ENCODE measurements at regions not wholly inside any gene's neighbourhood (a gene's known extent, or its start where the extent isn't known, plus 50 kb on each side); places are given as distances from the start of the nearest gene placed in this dataset.
A peak's percentile ranks its signal among the peaks of the same experiment; 100 is the strongest.

DNA sequence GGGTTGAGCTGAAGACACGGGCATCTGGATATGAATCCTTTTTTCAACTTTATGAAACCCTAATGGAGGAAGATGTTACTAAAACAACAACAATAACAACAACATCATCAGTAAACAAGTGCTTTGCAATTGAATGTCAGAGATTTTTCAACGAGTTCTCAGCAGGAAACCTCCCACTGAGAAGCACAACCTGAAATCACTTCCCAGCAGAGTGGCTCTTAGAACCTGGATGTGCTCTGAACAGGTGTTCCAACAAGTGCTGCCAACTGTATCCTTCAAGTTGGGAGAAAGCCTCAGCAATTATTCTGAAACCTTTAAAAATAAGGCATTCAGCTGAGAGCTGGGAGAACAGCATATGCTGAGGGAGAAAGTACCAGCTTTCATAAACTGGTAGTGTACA, 1622.7 kb upstream of the CELF4 start:
- ChIA-PET CTCF (ENCODE audit: partially characterized antibody) (interaction anchor here (0.5 kb wide), 1 partner anchor 28 kb away, joined by 4 read pairs; no protein-coding TSS in a partner anchor), POLR2A (ENCODE audit: partially characterized antibody) (no interaction called here)
- Histone ChIP-seq H2BK20ac (ENCODE audit: low read length) (no peak overlapping the region), H4K5ac (ENCODE audit: insufficient read length, low read depth, low read length) (no peak overlapping the region), H2BK5ac (ENCODE audit: low read depth, low read length) (no peak overlapping the region), H3K14ac (ENCODE audit: insufficient read length) (no peak overlapping the region), H3K4me1 (replicated peaks in 1 of 4; ENCODE audit: control insufficient read depth in 3 of 4, insufficient read depth in 4 of 4, low read length in 3 of 4) (peaks cover 0 to 3% (median 0%) of the 10 kb centered on the region in 4 experiments; a peak in 1 of 7 replicates), H3K4ac (replicated peaks; ENCODE audit: insufficient read length, low read depth, low read length) (no peak overlapping the region), H3K27ac (ENCODE audit: low read depth, low read length) (no peak overlapping the region), H2AK5ac (ENCODE audit: low read depth, low read length) (no peak overlapping the region), H2BK12ac (ENCODE audit: low read depth, low read length) (no peak overlapping the region), H3K56ac (replicated peaks; ENCODE audit: insufficient read length, low read depth, low read length) (no peak overlapping the region), H3K36me3 (ENCODE audit: control insufficient read depth in 2 of 4, insufficient read depth in 4 of 4, low read length in 3 of 4) (no peaks in the 10 kb centered on the region), H2BK15ac (ENCODE audit: low read length) (no peak overlapping the region), H3K79me1 (ENCODE audit: low read depth, low read length) (no peaks in the 10 kb centered on the region), H4K20me1 (replicated peaks in 1 of 2; ENCODE audit: control insufficient read depth in 1 of 2, insufficient read depth in 2 of 2, low read length in 2 of 2) (no peaks in the 10 kb centered on the region), H3K4me2 (ENCODE audit: insufficient read depth in 1 of 2, low read depth in 2 of 2, low read length in 2 of 2) (no peak overlapping the region), H3K4me3 (ENCODE audit: extremely low read depth in 1 of 4, insufficient read depth in 2 of 4, low read depth in 3 of 4, low read length in 4 of 4) (no peak overlapping the region), H3K23me2 (ENCODE audit: low read depth, low read length) (no peaks in the 10 kb centered on the region), H3K9ac (replicated peaks in 1 of 4; ENCODE audit: extremely low read depth in 1 of 4, low read depth in 3 of 4, low read length in 3 of 4) (no peak overlapping the region), H2BK120ac (replicated peaks; ENCODE audit: low read depth, low read length) (no peak overlapping the region), H4K91ac (replicated peaks; ENCODE audit: insufficient read length, low read length) (no peak overlapping the region), H3K9me3 (ENCODE audit: insufficient read depth in 2 of 2, low read depth in 1 of 2, low read length in 1 of 2) (no peaks in the 10 kb centered on the region), H3K18ac (ENCODE audit: extremely low read depth, low read length) (no peak overlapping the region), H2AFZ (ENCODE audit: low read length) (no peak overlapping the region), H3K23ac (ENCODE audit: insufficient read length) (no peak overlapping the region), H3K79me2 (ENCODE audit: control insufficient read depth in 1 of 2, insufficient read depth in 2 of 2, low read length in 2 of 2) (no peaks in the 10 kb centered on the region), H4K8ac (ENCODE audit: extremely low read depth, insufficient read depth, low read length) (no peak overlapping the region), H3K27me3 (replicated peaks in 1 of 4; ENCODE audit: control insufficient read depth in 3 of 4, extremely low read depth in 1 of 4, insufficient read depth in 3 of 4, low read length in 3 of 4) (no peaks in the 10 kb centered on the region)
- peak; percentile 48 for FAIRE-seq
- no peak for DNase-seq (ENCODE audit: low read depth in 1 of 2, low spot score in 2 of 2)
- no peak for TF ChIP-seq BACH1 (IDR thresholded peaks at IDR 0.05; ENCODE audit: low read length)
- TF ChIP-seq CEBPB (IDR thresholded peaks at IDR 0.05; ENCODE audit: low read depth, low read length), result no peak
- 0 out of 4 replicates have a peak, but pooled peaks of 1 of the 2 experiments have one; percentile 1 for TF ChIP-seq RAD21 (IDR thresholded peaks at IDR 0.05 in 1 of 2, conservative IDR thresholded peaks at IDR 0.05 in 1 of 2; ENCODE audit: low read depth in 2 of 2, low read length in 2 of 2)
- WGBS, 2 experiments (ENCODE audit: extremely low coverage in 1 of 2, insufficient coverage in 1 of 2, insufficient read length in 1 of 2, insufficient replicate concordance in 2 of 2, low coverage in 1 of 2, low lambda C conversion rate in 2 of 2, missing lambda C conversion rate in 1 of 2), result 62% methylated on average over 2 of the region's 2 CpGs; no CpG with 5 or more reads in 1 of the 2 experiments

All from H1 (cell line).